ENCODE measurements at regions not wholly inside any gene's neighbourhood (a gene's known extent, or its start where the extent isn't known, plus 50 kb on each side); places are given as distances from the start of the nearest gene placed in this dataset.

GRCh38 chr3:82390868-82391267 is 629.4 kb upstream of the GBE1 start:
- TF ChIP-seq EZH2 (optimal IDR thresholded peaks at IDR 0.05; ENCODE audit: low read depth, low read length), result no peak
- TF ChIP-seq, protein P1, sequence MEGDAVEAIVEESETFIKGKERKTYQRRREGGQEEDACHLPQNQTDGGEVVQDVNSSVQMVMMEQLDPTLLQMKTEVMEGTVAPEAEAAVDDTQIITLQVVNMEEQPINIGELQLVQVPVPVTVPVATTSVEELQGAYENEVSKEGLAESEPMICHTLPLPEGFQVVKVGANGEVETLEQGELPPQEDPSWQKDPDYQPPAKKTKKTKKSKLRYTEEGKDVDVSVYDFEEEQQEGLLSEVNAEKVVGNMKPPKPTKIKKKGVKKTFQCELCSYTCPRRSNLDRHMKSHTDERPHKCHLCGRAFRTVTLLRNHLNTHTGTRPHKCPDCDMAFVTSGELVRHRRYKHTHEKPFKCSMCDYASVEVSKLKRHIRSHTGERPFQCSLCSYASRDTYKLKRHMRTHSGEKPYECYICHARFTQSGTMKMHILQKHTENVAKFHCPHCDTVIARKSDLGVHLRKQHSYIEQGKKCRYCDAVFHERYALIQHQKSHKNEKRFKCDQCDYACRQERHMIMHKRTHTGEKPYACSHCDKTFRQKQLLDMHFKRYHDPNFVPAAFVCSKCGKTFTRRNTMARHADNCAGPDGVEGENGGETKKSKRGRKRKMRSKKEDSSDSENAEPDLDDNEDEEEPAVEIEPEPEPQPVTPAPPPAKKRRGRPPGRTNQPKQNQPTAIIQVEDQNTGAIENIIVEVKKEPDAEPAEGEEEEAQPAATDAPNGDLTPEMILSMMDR (IDR thresholded peaks at IDR 0.05; ENCODE audit: low read length), result no peak
- TF ChIP-seq EZH2phosphoT487 (IDR thresholded peaks at IDR 0.05; ENCODE audit: low read length), result no peak

All from MM.1S (cell line).